Thoracic aorta (tissue), 2 donors: ENCODE measurements at regions not wholly inside any gene's neighbourhood (a gene's known extent, or its start where the extent isn't known, plus 50 kb on each side); places are given as distances from the start of the nearest gene placed in this dataset.
A peak's percentile ranks its signal among the peaks of the same experiment; 100 is the strongest.

Experiments
- ATAC-seq: fragments of 150-250 bp; one replicate; pipeline ENCODE4 v1.8.0; 2017; ENCODE audit warnings: low read depth; ENCODE audit not compliant: insufficient number of reproducible peaks, low FRiP score
- DNase-seq: peaks from one replicate; pipeline ENCODE4 v3.0.0-alpha.2; 2020; ENCODE audit warnings: low spot score
- H3K27ac ChIP-seq, 2 donors: fragments of 200-600 bp; sonication (generic); 1 replicate in 1 of 2; 2 replicates in 1 of 2; pipeline ENCODE4 v1.5.1; 2016; ENCODE audit warnings: mild to moderate bottlenecking in 2 of 2, moderate library complexity in 2 of 2
- H3K27me3 ChIP-seq: fragments of 200-600 bp; sonication (generic); replicated peaks from 2 replicates; pipeline ENCODE4 v1.6.0; 2016; ENCODE audit warnings: mild to moderate bottlenecking; ENCODE audit not compliant: insufficient read depth
- H3K36me3 ChIP-seq: fragments of 200-600 bp; sonication (generic); one replicate; pipeline ENCODE4 v1.5.1; 2016
- H3K4me1 ChIP-seq, 2 donors: fragments of 200-600 bp; sonication (generic); 1 replicate in 1 of 2; 2 replicates in 1 of 2; pipeline versions ENCODE4 v1.5.1 to v1.6.0; 2016; ENCODE audit warnings: low read depth in 2 of 2, mild to moderate bottlenecking in 1 of 2; ENCODE audit not compliant: control insufficient read depth in 1 of 2
- H3K4me3 ChIP-seq: fragments of 200-600 bp; sonication (generic); 2 replicates; pipeline ENCODE4 v1.5.1; 2016; ENCODE audit warnings: mild to moderate bottlenecking
- H3K9me3 ChIP-seq: fragments of 200-600 bp; sonication (generic); 2 replicates; pipeline ENCODE4 v1.5.1; 2016
- CTCF ChIP-seq: fragments of 200-600 bp; sonication (generic); IDR thresholded peaks from one replicate; pipeline ENCODE4 v1.5.1; 2019; ENCODE audit warnings: antibody characterized with exemption

- H3K4me1 ChIP-seq = peaks cover 0 to 5% of the 10 kb centered on the region in 2 donors
- no peaks in the 10 kb centered on the region for H3K36me3 ChIP-seq
- H3K27me3 ChIP-seq = no peaks in the 10 kb centered on the region
- no peak for TF ChIP-seq CTCF
- ATAC-seq (no peak), DNase-seq (no peak)
- no peak overlapping the region for H3K27ac ChIP-seq
- no peaks in the 10 kb centered on the region for H3K9me3 ChIP-seq
- no peak overlapping the region for H3K4me3 ChIP-seq
Measured at GRCh38 chr2:64828261-64828660, 160.9 kb upstream of the SLC1A4 start.

GRCh38 chr2:64829525-64829924, 159.7 kb upstream of the SLC1A4 start:
- no peak for DNase-seq
- H3K27me3 ChIP-seq = no peaks in the 10 kb centered on the region
- no peaks in the 10 kb centered on the region for H3K36me3 ChIP-seq
- no peak overlapping the region for H3K4me3 ChIP-seq
- H3K27ac ChIP-seq = no peak overlapping the region
- H3K9me3 ChIP-seq = no peaks in the 10 kb centered on the region
- ATAC-seq = no peak
- peaks cover 0 to 5% of the 10 kb centered on the region in 2 donors for H3K4me1 ChIP-seq
- no peak for TF ChIP-seq CTCF

- H3K27ac ChIP-seq = peak overlapping the region in 1 of 2 donors; percentile 24
- peak; percentile 69 for DNase-seq
- H3K36me3 ChIP-seq = no peaks in the 10 kb centered on the region
- TF ChIP-seq CTCF = peak; percentile 53
- H3K9me3 ChIP-seq = no peaks in the 10 kb centered on the region
- H3K4me3 ChIP-seq = peak overlapping the region; percentile 13
- ATAC-seq = peak; percentile 82
- peaks cover 0 to 5% of the 10 kb centered on the region in 2 donors for H3K4me1 ChIP-seq
- H3K27me3 ChIP-seq = no peaks in the 10 kb centered on the region
Measured at GRCh38 chr2:64831134-64831976, 157.8 kb upstream of the SLC1A4 start.

GRCh38 chr2:64831977-64832328, 157.2 kb upstream of the SLC1A4 start:
- no peaks in the 10 kb centered on the region for H3K36me3 ChIP-seq
- H3K4me3 ChIP-seq = no peak overlapping the region
- no peak for ATAC-seq
- peak overlapping the region in 1 of 2 donors; percentile 24 for H3K27ac ChIP-seq
- H3K9me3 ChIP-seq = no peaks in the 10 kb centered on the region
- TF ChIP-seq CTCF = no peak
- H3K4me1 ChIP-seq = peaks cover 0 to 5% of the 10 kb centered on the region in 2 donors
- H3K27me3 ChIP-seq = no peaks in the 10 kb centered on the region
- no peak for DNase-seq

GRCh38 chr2:64832936-64833335, 156.3 kb upstream of the SLC1A4 start:
- H3K4me1 ChIP-seq = peaks cover 0 to 5% of the 10 kb centered on the region in 2 donors
- no peak overlapping the region for H3K27ac ChIP-seq
- no peaks in the 10 kb centered on the region for H3K27me3 ChIP-seq
- H3K9me3 ChIP-seq = no peaks in the 10 kb centered on the region
- no peak overlapping the region for H3K4me3 ChIP-seq
- H3K36me3 ChIP-seq = no peaks in the 10 kb centered on the region
- ATAC-seq (no peak), DNase-seq (no peak)
- no peak for TF ChIP-seq CTCF
